Posterior vena cava (tissue), 2 donors: ENCODE measurements at regions not wholly inside any gene's neighbourhood (a gene's known extent, or its start where the extent isn't known, plus 50 kb on each side); places are given as distances from the start of the nearest gene placed in this dataset.
"Not testable (repeated sequence)": the region's sequence is repeated elsewhere in the genome, so short reads cannot be mapped to it uniquely, and the experiment has no call there.

Source experiments
- DNase-seq: peaks from one replicate; pipeline ENCODE4 v3.0.0-alpha.2; 2020; ENCODE audit warnings: low spot score
- intact Hi-C, 2 donors: fragments of 100-400 bp; cut with DNase I; formaldehyde crosslinking; loops; one replicate each; pipeline versions ENCODE4 v1.14.1 to v1.14.2; 2022 to 2023
- donor health status: DM: yes; HTN: yes; CAD: no.
- donor health status: DM: yes; HTN: yes; CAD: no.

GRCh38 chr20:52057133-52057532 lies 134.4 kb downstream of the ZFP64 start:
- intact Hi-C loops, DNase-seq: not testable (repeated sequence)

DNA sequence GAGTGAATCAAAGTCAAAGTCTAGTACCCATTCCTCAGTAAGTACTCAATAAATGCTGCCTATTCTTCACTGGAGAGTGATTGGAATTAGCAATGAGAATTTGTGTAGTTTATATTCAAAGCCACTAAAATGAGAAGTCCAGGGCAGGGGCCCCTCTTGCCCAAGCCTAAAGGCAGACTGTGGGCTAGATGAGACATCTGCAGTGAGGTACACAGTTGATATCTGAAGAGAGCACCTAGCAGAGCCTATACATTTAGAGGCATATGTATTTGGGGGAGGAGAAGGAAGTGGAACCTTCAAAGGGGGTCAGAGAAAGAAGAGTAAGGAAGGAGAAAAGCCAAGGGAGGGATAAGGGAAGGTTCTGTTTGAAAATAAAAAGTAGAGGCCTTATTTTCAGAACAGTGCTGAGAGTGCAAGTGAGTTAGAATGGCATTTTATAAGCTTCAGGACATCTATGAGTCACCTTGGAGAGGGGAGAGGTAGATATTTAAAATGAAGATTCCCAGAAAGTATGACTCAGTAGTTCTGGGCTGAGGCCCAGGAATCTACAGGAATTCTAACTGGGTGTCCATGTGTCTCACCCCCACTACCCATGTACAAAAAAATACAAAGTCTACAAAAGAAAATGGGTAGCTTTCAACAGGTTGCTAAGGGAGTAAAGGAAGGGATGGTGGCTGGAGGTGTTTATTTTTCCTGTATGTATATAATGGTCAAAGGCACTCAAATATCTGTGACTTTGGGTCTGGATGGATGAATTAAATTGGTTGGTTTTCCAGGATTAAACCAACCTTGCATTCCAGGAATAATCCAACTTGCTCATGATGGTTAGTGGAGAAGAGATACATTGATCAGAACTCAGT lies 135.1 kb downstream of the ZFP64 start:
- no peak for DNase-seq
- intact Hi-C loops, result no loop called here

- intact Hi-C loops, result no loop called here
- no peak for DNase-seq
Measured at GRCh38 chr20:52054123-52054522, 137.5 kb downstream of the ZFP64 start.

DNA sequence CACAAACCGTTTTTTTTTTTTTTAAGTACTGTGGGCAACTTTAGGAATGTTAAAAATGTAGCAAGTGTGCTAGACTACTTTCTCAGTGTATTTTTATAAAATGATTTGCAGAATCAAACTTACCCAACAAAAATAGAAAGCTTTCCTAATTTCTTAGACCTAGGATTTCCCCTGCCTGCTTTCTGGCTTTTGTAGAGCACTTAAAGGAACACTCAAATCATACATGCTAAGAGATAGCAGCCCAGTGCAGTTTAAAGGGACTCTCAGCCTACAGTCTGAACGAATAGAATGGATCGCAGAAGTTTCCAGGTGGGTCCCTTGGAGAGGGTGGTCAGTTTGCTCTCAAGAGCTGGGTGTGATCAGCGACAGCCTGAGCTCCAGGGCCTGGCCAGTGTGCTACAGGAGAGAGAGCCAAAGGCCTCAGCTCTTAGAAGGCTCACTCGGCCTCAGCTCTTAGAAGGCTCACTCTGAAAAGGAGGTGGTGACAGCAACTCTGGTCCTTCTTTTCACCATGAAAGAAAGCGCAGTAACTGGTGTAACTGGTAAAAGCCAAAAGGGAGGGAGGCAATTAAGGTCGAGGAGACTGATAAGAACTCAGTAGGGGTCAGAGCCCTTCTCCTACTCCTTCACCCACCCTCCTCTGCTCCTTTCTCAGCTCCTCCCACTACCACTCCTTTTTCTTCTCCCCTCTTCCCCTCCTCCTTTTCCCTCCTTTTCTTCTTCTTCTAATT lies 142.4 kb downstream of the ZFP64 start:
- intact Hi-C loops, result no loop called here

DNA sequence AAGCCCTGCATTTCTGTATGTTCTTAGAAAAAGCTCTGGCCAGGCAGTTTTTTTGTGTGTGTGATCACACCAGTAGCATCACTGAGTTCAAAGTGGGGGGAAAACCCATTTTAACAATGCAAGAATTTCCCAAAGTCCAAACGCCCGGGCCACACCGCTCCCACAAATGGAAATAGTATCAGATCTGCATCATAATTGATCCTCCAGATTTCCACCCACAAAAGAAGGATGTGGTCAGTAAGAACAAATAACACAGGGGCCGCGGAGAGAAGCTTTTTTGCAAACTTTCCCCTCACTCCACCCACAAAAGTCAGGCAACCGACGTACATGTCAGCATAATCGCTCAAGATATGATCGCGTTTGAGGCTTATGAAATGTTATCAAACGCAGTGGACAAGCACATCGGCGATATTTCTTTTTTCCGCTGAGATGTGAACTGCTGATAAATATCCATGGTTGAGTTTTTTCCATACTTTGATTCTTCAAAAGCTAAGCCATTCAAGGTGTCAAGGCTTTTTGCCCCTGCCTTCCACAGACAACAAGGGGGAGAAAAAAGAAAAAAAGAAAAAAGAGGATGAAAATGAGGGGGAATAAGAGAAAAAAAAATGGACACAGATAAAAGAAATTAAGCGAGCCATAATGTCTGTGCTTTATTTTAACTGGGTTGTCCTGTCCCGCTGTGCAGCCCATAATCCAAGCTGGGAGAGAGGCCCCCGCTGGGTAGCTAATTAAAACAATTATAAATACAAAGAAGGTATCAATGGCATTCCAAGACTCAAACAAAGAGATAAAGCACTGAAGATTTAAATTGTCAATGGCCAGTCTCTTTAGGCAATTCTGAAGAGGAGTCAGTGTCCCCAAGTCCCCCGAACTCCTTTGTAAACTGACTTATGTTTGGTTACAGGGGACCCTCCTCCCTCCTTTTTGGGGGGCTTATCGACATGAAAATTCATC lies 143.5 kb downstream of the ZFP64 start:
- no peak for DNase-seq
- intact Hi-C loops, result no loop called here

More for the DNA sequence above, 142.4 kb downstream of the ZFP64 start:
- no peak for DNase-seq

DNA sequence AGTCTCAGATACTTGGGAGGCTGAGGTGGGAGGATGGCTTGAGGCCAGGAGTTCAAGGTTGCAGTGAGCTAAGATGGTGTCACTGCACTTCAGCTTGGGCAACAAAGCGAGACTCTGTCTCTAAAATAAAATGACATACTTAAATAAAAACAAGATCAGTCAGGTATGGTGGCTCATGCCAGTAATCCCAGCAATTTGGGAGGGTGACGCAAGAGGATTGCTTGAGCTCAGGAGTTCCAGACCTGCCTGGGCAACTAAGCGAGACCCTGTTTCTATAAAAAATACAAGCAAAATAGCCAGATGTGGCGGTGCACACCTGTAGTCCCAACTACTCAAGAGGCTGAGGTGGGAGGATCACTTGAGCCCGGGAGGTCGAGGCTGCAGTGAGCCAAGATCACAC lies 149.6 kb downstream of the ZFP64 start:
- intact Hi-C loops, result no loop called here
- DNase-seq, result no peak

DNA sequence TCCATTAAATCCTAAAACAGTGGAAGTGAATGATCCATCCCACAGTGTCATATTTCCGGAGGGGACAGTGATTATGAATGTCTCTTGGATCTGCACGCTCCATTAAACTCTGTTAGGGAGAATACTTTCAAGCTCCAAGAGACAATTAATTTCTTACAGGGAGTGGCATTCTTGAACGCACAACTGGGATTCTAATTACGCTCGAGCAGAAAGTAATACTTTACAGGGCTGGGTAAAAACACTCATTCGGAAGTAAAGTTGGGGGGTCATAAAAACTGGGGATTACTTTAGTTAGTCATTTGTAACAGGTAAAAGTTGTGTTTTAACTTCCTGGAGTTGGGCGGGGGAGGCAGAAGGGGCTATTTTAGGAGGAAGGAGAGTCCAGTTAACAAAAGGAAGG lies 151.8 kb downstream of the ZFP64 start:
- intact Hi-C loops, result no loop called here
- no peak for DNase-seq

GRCh38 chr20:52038632-52039031 lies 152.9 kb downstream of the ZFP64 start:
- DNase-seq, intact Hi-C loops: not testable (repeated sequence)

DNA sequence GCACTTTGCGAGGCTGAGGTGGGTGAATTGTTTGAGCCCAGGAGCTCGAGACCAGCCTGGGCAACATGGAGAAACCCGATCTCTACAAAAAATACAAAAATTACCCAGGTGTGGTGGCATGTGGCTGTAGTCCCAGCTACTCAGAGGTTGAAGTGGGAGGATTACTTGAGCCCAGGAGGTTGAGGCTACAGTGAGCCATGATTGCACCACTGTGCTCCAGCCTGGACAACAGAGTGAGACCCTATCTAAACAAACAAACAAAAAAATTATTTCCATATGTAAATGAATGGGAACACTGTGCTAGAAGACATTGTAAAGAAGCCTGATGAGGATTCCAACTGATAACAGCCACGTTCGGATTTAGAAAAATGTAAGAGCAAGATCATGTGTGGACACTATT lies 154.2 kb downstream of the ZFP64 start:
- no peak for DNase-seq
- intact Hi-C loops, result no loop called here

DNA sequence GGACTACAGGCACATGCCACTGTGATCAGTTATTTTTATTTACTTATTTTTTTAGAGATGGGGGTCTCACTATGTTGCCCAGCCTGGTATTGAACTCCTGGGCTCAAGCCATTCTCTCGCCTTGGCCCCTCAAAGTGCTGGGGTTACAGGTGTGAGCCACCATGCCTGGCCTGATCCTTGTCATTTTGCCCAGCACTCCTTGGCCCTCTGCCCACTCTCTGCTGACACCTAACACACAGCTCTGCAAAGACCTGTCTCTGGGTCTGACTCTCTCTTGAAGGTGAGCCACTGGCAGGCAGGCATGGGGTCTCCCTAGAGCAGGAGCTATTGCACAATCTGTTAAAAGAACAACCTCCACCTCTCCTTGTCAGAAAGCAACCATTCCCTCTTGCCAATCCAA lies 155.6 kb downstream of the ZFP64 start:
- no peak for DNase-seq
- intact Hi-C loops, result no loop called here

- intact Hi-C loops, result no loop called here
- no peak for DNase-seq
Measured at GRCh38 chr20:52035498-52035897, 156.1 kb downstream of the ZFP64 start.

GRCh38 chr20:52034581-52034980 lies 157.0 kb downstream of the ZFP64 start:
- intact Hi-C loops, result no loop called here
- DNase-seq, result no peak

- intact Hi-C loops, result no loop called here
- no peak for DNase-seq
Measured at GRCh38 chr20:52033313-52033712, 158.3 kb downstream of the ZFP64 start.

GRCh38 chr20:52032304-52032683 lies 159.3 kb downstream of the ZFP64 start:
- DNase-seq, intact Hi-C loops: not testable (repeated sequence)

GRCh38 chr20:52031563-52032303 lies 159.8 kb downstream of the ZFP64 start:
- intact Hi-C loops, result no loop called here

GRCh38 chr20:52031206-52031562 lies 160.4 kb downstream of the ZFP64 start:
- intact Hi-C loops, result no loop called here
- no peak for DNase-seq

More at GRCh38 chr20:52031563-52032303, 159.8 kb downstream of the ZFP64 start:
- no peak for DNase-seq

- DNase-seq, intact Hi-C loops: not testable (repeated sequence)
Measured at GRCh38 chr20:52029129-52029528, 162.4 kb downstream of the ZFP64 start.

GRCh38 chr20:52025938-52026337 lies 165.6 kb downstream of the ZFP64 start:
- intact Hi-C loops, result no loop called here
- no peak for DNase-seq

GRCh38 chr20:52019313-52019712 lies 172.3 kb downstream of the ZFP64 start:
- intact Hi-C loops, result no loop called here
- DNase-seq, result no peak
